NB4 (cell line): ENCODE measurements at regions not wholly inside any gene's neighbourhood (a gene's known extent, or its start where the extent isn't known, plus 50 kb on each side); places are given as distances from the start of the nearest gene placed in this dataset.

Source experiments
- DNase-seq: peaks from one replicate; pipeline ENCODE4 v3.0.0; 2010; ENCODE audit warnings: low read depth
- H3K4me3 ChIP-seq: one replicate; pipeline ENCODE4 v1.5.1; 2011; ENCODE audit warnings: mild to moderate bottlenecking, low read depth, low read length, moderate library complexity
- CTCF ChIP-seq: IDR thresholded peaks from one replicate; pipeline ENCODE4 v1.5.1; 2012; ENCODE audit warnings: low read depth, low read length
- MAX ChIP-seq: IDR thresholded peaks from 2 replicates; pipeline ENCODE4 v1.6.1; 2011; ENCODE audit warnings: low read depth, low read length
- MYC ChIP-seq: IDR thresholded peaks from 2 replicates; pipeline ENCODE4 v1.6.1; 2011; ENCODE audit warnings: low read depth, low read length
- POLR2A ChIP-seq: IDR thresholded peaks from 2 replicates; pipeline ENCODE4 v1.6.1; 2011; ENCODE audit warnings: mild to moderate bottlenecking; ENCODE audit not compliant: insufficient read length; ENCODE audit errors: extremely low read depth

GRCh38 chr20:51137461-51137860 lies 114.6 kb upstream of the KCNG1 start:
- H3K4me3 ChIP-seq: no peak overlapping the region
- no peak for DNase-seq
- no peak for TF ChIP-seq POLR2A
- TF ChIP-seq MAX: no peak
- TF ChIP-seq CTCF: no peak
- no peak for TF ChIP-seq MYC

GRCh38 chr20:51135926-51136715 lies 113.2 kb upstream of the KCNG1 start:
- no peak overlapping the region for H3K4me3 ChIP-seq
- no peak for TF ChIP-seq MYC
- TF ChIP-seq POLR2A: no peak
- TF ChIP-seq CTCF: no peak
- no peak for TF ChIP-seq MAX
- no peak for DNase-seq

- DNase-seq: no peak
- no peak for TF ChIP-seq CTCF
- no peak overlapping the region for H3K4me3 ChIP-seq
Measured at GRCh38 chr20:51134405-51134804, 111.5 kb upstream of the KCNG1 start.

GRCh38 chr20:51132279-51132678 lies 109.4 kb upstream of the KCNG1 start:
- no peak for DNase-seq
- H3K4me3 ChIP-seq: no peak overlapping the region
- TF ChIP-seq MYC (no peak), MAX (no peak), CTCF (no peak), POLR2A (no peak)

- no peak for TF ChIP-seq CTCF
- no peak for TF ChIP-seq POLR2A
- TF ChIP-seq MAX: no peak
- TF ChIP-seq MYC: no peak
- DNase-seq: no peak
- no peak overlapping the region for H3K4me3 ChIP-seq
Measured at GRCh38 chr20:51131811-51132210, 108.9 kb upstream of the KCNG1 start.

GRCh38 chr20:51129147-51129776 lies 106.4 kb upstream of the KCNG1 start:
- H3K4me3 ChIP-seq: no peak overlapping the region
- no peak for DNase-seq
- TF ChIP-seq MAX (no peak), CTCF (no peak), MYC (no peak), POLR2A (no peak)
